CD4-positive, alpha-beta T cell treated with Interleukin-12 subunit alpha and Interleukin-12 subunit beta, for 1 hour (primary cell): ENCODE measurements at regions not wholly inside any gene's neighbourhood (a gene's known extent, or its start where the extent isn't known, plus 50 kb on each side); places are given as distances from the start of the nearest gene placed in this dataset.

Experiments
- DNase-seq: peaks from one replicate; pipeline ENCODE4 v3.0.0-alpha.2; 2020

DNA sequence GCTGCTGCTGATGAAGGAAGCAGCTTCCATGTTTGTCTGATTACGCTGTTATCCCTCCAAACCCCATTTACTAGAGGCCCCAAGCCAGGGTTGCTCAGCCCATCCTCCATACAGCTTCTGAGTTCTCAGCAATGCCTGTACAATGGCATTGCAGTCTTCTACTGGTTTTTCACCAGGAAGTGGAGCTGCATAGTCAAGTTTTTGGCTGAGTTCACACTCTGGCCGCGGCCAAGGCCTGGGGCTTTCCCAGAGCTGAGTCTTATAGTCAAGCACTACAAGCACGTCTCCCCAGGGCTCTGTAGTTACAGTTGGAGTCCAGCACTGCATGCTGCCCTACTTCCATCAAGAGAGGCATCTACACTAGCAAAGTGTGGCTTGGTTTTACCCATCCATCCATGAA lies 182.5 kb downstream of the POU4F1 start:
- no peak for DNase-seq

DNA sequence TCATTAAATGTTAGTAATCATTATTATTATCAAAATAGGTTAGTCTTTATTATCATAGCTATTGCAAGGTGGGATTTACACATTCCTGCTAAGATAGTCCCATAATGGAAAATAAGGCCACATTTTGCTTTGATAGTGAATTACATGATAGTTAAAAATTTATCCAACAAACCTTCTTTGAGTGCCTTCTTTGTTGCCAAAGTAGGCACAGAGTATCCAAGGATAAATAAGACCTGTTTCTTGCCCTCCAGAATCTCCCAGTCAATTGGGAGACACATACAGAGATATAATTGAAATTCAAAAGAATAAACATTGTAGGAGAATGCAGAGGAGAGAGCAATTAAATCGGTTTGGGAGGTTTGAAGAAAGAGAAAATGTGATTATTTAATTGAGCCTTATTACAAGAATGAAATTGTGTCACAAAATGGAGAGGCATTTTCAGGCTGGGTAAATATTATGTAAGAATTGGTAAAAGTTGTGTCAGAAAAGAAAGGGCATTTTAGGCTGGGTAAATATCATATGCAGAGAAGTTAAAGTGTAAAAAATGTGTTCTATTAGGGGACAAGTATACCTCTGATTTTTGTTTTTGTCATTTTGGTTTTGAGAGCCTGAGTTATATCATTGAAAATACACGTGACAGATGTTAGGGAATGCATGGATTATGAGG lies 189.3 kb downstream of the POU4F1 start:
- DNase-seq: no peak

GRCh38 chr13:78410847-78411246 lies 192.5 kb downstream of the POU4F1 start:
- DNase-seq: no peak

DNA sequence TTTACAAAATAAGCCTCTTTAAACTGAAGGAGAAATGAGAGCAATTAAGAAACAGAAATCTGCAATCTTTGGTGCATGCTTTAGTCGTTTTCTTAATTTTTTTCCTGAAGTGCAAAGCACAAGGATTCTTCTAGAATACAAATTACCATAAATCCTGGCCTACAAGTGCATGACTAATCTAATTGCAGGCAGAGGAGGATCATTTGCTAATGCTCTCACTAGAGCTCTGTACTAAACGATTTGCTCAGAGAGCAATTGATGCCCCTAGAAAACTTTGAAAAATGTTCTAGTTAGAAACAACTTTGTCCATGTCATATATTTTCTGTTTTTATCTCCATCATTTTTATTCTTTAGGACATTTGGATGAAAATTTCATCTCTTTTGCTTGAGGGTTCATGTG lies 193.2 kb downstream of the POU4F1 start:
- DNase-seq: no peak

DNA sequence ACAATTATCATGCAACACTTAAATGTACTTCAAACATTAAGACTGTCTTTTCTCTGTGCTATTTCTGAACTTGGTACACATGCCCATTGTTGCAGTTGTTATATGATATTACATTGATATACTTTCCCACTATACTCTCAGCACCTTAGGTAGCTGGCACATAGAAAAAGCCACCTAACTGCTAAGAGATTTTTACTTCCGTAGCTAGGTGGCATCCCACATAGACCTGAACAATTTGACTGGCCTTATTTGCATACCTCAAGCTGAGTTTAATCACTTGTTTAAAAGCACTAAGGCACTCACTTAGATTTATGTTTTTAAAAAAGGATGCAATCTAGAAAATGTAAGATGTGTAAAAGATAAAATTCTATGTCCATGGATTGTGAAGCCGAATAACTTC lies 194.2 kb downstream of the POU4F1 start:
- no peak for DNase-seq

- no peak for DNase-seq
These were observed 198.4 kb downstream of the POU4F1 start for GRCh38 chr13:78404846-78405360.

- DNase-seq: no peak
These were observed 200.5 kb downstream of the POU4F1 start for GRCh38 chr13:78402708-78403400.

DNA sequence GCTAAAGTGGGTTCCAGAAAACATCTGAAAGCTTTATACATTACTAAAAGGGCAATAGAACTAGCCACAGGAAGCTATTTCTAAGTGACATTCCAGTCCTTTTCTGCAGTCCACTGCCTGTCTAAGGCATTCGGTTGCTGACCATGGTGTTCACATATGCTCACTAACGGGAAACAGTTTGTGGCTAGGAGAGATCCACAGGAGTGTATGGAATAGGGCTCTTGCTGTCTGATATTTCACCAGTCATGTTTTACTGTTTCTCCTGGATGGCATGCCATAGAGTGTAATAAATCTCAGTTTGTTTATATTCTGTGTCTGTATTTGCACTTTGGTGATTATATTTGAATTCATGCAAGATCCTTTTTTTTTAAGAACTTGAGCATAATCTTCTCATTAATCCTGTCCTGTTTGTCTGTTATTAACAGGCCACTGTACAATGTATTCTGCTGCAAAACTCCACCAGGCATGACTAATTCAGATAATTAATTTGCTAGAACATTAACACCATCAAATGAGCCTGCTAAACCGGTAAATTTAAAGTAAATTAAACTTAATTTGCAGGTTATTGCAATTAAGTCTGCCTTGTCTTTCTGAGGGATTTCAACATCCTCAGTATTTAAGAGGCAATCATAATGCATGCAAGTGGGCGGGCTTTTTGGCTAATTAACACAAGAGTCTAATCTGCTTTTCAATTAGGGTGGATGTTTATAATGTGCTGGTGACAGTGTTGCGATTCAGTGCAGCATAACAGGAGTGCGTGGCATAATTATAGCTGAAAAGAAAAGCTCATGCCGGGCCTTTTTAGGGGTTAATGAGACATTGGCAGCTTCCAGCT lies 201.3 kb downstream of the POU4F1 start:
- DNase-seq: no peak

- no peak for DNase-seq
These were observed 204.5 kb downstream of the POU4F1 start for GRCh38 chr13:78398743-78399410.

DNA sequence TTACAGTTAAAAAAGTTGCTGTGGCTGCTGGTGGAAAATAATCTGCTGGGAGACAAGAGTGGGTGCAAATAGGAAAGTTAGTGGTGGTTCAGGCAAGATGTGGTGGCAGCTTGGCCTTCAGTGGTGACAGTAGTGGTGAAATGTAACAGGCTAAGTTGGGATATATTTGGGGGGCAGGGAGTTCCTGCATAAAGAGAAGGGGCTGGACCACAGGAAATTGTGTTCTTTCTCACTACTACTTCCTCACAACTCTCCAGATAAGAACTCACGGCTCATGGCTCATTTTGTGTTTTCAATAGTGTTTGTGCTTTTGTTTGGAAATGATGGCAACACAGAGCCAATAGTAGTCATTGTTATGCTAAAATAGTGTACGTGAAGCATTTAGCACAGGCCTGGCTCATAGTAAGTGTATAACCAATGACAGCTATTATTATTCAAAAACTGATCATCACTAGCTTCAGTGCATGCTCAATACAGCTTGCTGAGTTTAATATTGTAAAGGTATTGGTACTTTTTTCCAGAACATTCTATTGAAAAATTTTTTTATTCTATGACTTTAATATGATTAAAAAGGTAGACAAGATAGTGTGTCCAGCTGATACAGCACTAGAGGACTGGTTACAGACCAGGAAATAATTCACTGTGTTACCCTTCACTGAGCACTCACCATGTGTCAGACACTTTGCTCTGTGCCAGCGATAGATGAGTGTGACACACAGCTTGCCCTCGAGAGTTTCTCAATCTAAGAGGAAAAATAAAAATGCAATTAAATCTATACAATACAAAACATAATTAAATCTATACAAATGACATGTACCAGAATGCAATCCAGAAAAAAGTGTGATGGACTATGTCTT lies 209.8 kb downstream of the POU4F1 start:
- DNase-seq: no peak

DNA sequence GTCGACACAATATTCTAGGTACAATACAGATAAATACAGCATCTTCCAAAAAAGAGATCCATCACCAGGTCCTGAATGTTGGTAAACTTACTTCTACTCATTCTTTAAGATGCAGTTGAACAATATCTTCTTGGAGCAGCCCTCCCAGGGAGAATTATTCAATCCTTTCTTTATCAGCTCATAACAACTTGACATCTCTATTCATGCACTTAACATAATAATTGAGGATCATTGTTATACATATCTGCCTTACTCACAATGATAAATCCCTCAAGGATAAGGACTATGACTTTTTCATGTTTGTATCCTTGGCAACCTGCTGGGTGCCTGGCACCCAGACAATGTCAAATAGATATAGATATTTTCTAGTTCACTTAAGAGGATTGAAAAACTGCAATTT lies 219.5 kb downstream of the POU4F1 start:
- no peak for DNase-seq

DNA sequence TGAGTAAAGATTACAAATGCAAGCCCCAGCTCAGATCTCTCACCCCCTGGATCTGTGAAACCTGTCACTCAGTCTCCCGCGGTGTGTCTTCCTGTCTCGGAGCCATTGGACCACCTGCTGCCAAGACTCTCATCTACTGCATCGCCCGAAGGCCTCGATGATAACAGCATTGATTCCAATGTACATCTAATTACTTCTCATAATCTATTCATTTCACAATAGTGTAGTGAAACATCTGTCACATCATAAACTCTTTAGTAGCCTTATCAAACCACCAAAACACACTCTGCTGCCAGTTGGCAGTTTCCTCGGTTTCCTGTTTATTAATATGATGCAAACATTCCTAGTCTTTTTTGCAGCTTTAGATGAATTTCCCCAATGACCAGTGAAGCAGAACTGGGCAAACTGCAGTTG lies 220.3 kb downstream of the POU4F1 start:
- DNase-seq: no peak

DNA sequence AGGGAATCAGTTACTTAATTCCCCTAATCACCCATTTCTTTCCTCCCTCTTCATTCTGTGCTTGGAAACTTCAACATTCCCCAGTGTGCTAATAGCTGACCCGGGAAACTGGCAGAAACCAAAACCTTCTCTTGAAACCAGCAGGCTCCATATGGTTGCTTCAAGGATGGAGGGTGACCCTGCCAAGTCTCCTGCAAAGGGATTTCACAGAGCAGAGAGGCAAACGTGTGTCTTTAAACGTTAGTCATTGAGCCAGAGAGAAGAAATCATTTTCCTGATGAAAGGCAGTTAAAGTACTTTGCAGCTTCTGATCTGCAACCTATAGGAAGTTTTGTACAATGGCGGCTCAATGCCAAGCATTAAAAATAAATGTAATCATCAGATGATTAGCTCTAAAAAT lies 220.9 kb downstream of the POU4F1 start:
- DNase-seq: no peak

DNA sequence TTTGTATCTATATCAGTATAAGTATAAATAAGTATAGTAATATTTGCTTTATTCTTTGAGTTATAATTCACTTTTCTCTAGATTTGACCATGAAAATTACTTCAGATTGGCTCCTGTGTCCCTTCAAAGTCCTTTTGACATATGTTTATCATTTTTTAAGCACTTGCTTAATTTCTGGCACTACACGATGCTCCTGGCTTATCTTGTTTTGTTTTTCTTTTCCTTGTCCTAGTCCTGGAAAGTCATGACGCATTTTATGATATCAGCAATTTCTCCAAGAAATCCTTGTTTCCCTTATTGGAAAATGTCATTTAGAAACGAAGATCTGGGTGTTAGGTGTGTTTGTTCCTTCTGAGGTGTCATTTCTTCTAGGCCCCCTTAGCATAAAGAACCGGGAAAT lies 226.5 kb downstream of the POU4F1 start:
- no peak for DNase-seq

DNA sequence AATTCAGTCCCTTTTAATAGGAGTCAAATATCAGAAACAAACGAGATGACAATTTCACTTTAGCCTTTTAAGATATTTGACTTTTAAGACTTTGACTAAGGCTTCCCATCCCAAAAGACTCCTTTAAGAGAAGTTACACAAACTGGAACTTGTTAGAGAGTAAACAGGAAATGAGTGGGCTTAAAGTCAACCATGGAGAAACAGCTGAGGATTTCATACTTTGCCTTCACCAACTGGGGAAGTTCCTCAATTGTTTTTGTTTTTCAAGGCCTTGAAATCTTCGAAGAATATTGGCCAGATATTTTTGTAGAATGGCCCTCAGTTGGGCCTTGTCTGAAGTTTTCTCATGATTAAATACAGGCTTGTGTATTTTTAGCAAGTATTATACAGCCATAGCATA lies 227.3 kb downstream of the POU4F1 start:
- DNase-seq: no peak

DNA sequence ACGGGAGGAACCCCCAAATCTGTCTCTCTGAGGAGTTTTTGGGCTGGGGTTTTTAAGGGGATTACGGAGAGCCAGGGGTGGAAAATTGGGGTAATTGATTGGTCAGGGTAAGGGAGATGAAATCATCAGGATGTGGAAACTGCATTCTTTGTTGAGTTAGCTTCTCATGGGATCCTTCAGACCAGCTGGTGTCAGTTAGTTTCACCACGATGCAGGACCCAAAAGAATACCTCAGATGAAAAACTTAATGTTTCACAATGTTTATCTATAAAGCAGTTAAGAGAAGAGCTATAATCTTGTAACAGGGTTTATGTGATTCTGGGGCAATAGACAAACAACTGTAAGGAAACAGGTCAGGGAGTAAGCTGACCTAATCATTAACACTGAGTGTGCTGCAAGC lies 230.8 kb downstream of the POU4F1 start:
- no peak for DNase-seq

GRCh38 chr13:78370231-78370630 lies 233.1 kb downstream of the POU4F1 start:
- DNase-seq: no peak

DNA sequence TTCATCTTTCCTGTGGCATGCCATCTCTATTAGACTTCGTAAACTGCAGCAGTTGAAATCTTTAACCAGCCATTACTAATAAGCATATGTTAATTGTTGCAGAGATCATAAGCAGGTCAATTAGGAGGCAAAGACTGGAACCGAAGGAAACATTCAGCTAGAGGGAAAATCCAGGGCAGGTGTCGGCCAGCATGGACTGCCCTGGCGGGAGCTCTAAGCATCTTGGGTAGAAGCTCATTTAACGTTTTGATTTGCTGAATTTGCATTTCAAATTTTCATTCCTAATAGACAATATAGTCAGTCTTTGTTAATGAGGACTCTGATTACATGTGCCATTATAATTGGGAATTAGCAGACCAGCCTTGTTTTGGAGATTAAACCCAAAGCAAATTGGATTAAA lies 238.6 kb downstream of the POU4F1 start:
- no peak for DNase-seq

- no peak for DNase-seq
These were observed 262.3 kb downstream of the POU4F1 start for GRCh38 chr13:78341032-78341431.

DNA sequence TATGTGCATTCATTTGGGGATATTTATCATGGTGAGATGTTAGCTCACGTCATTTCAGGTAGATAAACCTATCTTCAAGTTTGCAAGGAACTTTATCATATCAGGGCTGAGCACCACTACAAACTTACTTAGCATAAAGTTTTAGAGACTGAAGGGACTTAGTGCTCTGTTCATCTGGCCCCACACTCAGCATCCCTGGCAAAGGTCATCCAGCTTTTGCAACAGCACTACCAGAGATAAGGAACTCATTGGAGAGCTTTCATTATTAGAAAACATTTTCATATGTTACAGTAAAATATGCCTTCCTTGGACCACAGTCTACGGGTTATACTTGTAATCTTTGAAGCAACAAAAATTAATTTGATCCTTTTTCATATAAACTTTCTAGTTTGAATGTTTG lies 263.4 kb downstream of the POU4F1 start:
- no peak for DNase-seq

DNA sequence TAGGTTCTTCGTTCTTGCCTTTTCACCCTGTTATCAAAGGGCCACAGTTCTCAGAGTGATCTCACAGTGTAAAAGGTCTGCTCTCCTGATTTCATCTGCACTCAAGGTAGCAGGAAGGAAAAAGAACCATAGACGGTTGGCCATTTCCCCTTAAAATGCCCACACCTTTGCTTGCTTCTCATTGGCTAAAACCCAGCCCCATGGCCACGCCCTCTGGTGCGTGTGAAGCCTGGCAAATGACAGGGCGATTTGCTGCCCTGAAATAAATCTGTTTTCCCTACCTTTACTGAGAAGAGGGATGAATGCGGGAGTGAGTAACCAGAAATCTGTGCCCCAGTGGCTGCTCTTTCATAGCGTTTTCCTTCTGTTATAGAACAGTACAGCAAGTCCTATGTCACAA lies 269.3 kb downstream of the POU4F1 start:
- DNase-seq: no peak

DNA sequence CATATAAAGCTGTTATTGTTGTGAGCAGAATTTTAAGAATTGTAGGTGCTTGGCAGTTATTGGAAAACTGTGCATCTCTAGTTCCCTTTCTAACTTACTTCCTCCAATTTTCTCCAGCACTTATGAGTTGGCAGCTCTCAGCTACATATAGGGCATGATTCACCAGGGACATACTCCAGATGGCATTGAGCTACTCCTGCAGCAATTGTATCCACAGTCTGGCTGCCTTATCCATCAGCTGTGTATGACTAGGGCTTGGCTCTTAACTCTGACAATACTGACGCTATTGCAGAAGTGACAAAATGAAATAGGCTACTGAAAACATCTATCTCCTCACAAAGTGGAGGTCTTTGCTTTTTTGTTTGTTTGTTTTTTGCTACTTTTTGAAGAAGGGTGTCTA lies 276.7 kb downstream of the POU4F1 start:
- DNase-seq: no peak
